ENCODE measurements at regions not wholly inside any gene's neighbourhood (a gene's known extent, or its start where the extent isn't known, plus 50 kb on each side); places are given as distances from the start of the nearest gene placed in this dataset.

DNA sequence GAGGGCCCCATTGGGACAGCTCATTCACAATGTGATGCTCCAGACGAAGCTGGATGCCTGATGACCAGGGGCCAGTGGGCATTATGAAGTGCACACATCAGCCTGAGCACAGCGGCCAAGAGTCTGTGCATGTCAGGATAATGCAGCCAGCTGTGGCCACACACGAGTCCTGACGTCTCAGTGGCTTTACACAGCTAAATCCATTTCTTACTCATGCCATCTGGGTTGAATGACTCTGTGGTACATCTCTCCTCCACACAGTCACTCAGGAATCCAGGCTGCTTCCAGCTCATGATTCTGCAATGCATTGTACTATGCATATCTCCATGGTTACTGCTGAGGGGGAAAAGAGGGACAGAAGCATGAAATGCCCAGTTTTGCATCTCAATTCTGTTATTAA is 123.6 kb downstream of the PRLHR start:
- peak; percentile 74 for DNase-seq (ENCODE audit: low read depth)

DNA sequence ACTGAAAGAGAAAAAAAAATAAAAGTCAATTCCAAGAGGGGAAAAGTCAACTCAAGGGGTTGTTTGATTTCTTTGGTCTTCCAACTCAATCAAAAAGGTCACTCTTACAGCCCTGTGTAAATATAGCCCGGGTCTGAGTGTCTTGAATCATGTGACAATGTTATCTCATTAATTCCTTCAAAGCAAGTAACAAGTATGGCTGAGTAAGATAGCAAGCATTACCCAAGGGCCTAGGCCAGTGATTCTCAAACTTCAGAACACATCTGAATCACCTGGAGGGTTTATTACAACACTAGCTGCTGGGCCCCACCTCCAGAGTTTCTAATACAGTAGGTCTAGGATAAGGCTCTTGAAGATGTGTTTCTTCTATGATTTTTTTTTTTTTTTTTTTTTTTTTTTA is 125.0 kb downstream of the PRLHR start:
- DNase-seq (ENCODE audit: low read depth), result no peak

DNA sequence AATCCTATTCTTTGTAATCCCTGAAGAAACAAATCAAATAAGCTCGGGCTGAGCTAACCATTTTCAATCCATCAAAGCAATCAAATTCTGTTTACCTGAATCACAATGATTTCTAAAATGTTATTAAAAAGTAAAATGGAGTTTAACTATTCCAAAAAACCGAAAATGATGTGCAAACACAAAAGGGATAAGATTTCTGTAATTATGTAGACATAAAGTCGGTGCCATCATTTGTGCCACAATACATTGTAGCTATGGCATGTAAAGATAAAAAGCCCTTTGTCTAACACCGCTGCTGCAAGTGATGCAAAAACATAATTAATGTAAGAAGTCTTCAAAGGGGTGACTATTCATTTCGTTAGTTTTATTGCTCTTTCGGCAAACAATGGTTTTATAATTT is 125.1 kb upstream of the FAM204A start:
- DNase-seq (ENCODE audit: low read depth), result no peak

DNA sequence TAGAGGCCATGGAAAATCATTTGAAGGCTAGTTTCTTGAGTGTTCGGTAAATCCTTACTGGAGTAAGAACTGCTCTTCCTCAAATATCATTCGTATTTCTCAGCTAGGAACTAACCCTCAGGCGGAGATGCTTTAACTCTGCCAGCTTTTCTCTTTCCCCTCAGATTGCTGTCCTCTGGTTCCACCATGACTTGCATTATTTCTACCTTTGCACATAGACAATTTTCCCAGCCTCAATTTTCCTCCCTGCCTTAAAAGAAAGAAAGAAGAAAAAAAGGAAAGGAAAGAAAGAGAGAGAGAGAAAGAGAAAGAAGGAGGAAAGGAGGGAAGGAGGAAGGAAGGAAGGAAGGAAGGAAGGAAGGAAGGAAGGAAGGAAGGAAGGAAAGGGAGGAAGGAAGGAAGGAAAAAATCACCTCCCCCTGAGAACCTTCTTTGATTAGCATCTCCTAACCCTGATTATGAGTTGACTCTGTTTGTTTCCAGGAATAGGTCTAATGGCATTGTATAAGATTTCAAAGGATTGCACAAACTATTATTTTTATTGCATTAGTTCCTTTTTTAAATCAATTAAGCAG is 123.3 kb upstream of the FAM204A start:
- no peak for DNase-seq (ENCODE audit: low read depth)

DNA sequence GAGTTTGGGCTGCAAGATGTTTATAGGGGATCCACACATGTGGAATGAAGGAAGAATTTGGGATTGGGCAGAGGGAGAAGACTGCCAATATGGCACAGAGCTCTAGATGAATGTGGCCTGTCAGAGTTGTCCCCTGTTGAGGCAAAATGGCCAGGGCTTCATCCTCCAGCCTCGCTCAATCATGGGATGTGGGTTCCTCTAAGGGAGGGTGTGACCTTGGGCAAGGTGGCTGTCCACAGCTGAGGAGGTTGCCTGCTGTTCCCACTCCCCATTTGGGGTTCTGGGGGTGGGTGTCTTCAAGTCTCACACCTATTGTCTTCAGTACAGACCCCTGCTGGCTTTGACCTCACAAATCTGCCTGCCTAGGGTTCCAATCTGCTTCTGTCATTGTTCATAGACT is 121.6 kb upstream of the FAM204A start:
- no peak for DNase-seq (ENCODE audit: low read depth)

DNA sequence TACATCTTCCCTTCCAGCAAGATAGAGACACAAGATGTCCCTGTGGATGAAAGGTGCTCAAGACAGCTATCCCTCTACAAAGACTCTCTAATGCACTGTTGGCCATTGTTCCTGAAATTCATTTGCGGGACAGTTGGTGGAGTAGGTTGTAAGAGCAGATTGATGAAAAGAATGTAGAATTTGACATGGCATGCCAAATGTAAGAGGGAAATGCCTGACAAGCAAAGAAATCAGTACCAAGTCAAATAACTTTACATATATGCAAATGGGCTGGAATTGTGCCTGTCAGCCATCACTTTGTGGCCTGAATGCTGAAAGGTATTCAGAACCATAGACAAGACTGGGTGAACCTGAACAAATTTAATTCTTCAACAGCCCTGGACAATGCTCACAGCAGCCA is 120.3 kb upstream of the FAM204A start:
- no peak for DNase-seq (ENCODE audit: low read depth)

DNA sequence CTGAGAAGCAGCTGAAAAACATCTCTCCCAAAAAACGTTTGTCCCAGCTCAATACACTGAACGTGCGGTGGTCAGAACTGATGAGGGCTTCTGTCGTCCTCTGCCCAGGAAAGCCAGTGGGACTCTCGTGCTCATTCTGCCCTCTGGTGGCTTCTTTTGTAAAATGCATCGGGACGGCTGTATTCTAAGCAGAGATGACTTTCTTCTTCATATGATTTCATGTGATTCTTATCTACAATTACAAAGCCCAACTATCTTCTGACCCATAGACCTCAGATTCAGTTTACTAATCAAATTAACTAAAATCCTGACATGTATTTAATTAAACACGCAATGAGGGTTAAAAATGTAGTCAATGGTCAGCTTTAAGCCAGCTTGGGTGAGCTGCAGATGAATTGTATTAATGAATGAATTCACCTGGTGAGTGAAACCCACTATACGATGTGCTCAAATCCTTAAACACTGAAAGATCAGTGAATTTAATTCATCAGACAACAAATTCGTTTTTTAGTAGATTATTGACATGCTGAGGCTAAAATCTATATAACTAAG is 117.6 kb upstream of the FAM204A start:
- DNase-seq (ENCODE audit: low read depth), result peak; percentile 61

DNA sequence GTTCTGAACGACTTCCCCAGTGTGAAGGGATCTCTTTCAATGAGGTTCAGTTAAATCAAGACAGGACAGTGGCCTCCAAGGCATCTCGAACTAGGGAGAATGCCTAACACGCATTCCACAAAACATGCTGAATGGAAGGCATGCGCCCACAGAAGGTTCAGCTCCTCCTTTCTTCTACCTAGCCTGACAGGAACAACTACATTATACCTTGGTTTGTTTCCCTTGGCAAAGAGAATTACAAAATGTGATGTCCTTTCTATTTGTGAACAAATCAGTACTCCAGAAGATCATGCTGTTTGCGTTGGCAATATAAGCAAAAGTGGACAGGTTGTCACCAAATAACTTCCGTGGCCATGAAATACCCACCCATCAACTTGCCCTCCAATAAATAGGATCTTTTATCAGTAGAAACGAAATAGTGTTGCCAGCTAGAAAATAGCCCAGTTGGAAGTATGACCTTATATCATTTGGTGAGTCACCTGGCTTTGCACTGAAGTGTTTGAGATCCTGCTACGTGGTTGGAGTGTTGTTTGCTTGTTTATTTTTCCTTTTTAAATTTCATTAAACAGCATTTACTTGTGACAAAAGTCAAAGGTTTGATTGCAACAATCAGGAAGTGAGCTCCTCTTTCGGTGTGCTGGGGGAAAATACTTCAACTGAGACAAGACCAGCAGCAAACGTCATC is 117.0 kb upstream of the FAM204A start:
- no peak for DNase-seq (ENCODE audit: low read depth)

DNA sequence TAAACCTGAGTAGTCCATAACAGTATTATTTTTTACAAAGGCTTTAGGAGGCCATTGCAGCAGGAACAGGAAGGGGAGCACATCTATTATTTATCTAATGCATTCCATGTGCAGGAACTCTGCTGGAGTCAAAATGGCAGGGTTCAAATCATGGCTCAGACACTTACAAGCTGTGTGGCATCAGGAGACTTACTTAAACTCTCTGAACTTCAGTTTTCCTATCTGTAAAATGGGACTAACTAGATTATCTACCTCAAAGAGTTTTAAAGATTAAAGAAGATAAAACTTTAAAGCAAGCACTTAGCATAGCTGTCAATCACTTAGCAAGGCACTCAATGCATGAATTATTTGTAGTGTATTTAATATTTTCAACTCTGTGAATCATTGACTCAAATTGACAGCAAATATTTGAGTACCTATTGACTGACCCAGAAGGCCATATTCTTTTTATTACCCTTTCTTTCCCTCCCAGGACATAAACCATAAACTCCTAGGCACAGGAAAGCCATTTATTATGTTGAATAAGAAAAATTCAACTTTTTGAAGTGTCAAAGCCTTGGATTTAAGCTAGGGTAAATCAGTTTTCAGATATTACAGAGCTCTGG is 115.8 kb upstream of the FAM204A start:
- no peak for DNase-seq (ENCODE audit: low read depth)

DNA sequence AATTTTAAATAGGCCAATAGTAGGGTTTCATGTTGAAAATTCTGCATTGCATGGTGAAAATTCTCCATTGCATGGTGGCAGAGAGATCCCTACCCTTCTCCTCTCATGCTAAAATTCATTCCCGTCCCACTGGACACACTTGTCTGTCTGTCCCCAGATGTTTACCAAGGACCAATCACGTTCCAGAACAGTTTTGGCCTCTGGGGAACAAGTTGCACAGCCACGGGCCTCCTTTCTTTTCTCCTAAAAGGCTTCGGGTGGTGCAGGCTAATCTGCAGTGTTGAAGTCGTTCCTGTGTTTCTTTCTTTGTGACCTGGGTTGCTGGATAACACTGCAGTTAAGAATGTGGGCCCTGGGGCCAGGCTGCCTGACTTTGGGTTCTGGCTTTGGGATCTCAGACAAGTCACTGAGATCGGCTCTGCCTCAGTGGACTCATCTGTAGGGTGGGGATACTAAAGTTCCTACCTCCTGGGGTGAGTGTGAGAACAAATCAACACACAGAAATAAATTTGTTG is 113.1 kb upstream of the FAM204A start:
- DNase-seq (ENCODE audit: low read depth), result no peak

DNA sequence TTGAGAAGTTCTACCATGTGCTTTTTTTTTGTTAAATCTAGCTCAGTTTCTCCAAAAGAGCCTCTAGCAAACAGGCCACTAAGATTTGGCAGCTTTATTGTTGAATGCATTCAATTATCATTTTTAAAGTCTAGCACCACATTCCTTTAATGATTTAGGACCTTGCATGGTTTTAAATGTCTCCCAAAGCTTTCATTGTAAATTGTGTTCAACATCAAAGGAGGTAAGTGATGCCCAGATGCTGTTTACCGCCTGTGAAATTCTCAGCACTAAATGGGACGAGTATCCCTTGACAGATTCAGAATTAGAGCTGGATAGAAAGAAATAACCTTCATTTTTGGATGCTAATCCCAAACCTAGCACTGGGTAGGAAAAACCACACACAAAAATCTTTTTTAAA is 112.1 kb upstream of the FAM204A start:
- DNase-seq (ENCODE audit: low read depth), result no peak

DNA sequence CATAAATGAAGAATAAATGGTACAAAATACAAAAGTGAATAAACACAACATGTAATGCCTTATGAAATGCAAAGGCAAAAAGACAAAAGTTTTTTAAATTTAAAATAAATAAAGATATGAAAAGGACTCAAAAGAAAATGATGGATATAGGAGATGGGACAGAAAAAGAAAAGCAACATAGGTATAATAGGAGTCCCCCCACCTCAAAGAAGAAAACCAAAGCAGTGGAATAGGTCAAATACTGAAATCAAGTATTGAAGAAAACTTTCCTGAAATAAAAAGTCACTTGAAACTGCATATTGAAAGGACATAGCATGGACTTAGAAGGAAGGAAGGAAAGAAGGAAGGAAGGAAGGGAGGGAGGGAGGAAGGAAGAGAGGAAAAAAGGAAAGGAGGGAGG is 110.0 kb upstream of the FAM204A start:
- no peak for DNase-seq (ENCODE audit: low read depth)

DNA sequence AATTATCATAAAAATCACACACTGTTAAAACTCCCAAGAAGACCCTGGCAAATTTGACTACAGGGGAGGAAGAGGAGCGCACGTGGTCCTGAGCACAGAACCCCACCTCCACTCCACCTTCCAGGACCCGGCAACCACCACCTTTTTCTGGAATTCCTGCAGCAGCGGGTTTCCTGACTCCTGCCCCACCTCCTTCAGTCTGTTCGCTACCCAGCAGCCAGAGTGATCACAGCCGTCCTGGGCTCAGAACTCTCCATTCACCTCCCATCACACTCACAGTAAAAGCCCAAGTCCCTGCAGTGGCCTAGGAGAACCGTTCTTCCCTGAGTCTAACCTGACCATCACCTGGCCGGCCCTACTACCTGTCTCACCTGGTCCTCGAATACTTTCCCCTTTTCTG is 107.4 kb upstream of the FAM204A start:
- DNase-seq (ENCODE audit: low read depth), result no peak

DNA sequence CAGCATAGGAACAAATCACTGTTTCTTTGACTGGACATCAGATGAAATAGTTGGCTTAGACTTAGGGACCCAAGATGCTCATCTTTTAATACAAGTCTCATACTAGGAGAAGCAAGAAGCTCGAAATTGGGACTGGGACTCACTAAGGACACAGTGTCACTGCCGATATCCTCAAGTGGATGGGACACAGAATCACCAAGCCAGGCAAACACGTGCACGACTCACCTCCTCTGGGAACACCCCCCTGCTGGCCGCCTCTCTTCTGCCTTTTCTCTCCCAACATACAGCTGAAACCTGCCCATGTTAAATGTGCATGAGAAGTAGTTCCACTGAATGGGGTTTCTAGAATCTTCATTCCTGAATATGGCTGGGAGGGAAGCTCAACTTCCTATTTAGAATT is 106.6 kb upstream of the FAM204A start:
- DNase-seq (ENCODE audit: low read depth), result no peak

DNA sequence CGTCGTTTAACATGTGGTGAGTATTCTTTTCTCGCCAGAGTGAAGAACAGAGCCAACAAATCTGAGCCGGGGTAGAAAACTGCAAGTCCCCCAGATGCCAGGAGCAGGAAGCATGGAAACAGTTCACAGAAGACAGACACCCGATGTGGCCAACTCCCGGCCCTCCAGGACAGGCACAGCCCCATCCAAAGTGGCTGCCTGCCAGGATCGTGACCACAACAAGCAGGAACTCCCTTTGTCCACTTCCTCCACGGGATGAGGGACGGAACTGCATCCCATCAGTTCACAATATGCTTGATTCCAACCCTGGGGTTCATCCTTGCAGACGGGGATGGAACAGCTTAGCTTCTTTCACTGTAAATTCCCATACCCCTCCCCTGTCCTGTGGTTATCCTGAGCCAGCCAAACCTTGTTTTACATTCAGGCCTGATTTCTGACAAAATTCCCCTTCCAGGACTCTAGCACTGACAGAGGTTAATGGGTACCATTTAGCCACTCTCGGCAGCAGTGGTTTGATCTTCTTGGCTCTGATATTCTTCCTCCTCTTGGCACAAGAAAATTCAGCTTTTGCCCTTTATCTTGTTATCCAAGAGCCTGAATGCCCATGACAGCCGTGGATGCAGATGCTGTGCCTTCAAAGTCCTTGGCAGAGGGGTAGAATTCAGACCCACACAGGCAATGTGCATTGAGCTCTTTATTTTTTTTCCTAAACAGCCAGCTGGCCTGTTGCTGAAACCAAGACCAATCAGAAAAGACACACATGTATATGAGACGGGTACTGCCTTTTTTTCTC is 105.5 kb upstream of the FAM204A start:
- DNase-seq (ENCODE audit: low read depth), result peak; percentile 32

DNA sequence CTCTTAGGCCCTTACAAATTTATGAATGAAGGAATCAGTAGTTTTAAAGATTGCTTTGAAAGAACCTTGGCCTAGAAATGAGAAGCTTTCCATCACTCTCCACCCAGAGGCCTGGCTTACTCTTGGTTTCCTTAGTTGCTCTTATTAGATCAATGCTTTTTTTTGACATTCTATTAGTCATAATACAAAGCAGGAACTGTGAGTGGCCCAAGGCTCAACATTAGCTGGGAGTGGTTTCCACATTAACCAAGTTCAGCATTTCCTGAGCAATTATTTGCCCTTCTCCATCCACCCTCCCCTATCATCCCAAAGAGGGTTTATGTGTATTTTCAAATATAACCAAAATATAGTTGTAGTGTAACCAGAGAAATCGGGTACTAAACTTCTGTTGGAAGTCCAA is 103.4 kb upstream of the FAM204A start:
- no peak for DNase-seq (ENCODE audit: low read depth)

DNA sequence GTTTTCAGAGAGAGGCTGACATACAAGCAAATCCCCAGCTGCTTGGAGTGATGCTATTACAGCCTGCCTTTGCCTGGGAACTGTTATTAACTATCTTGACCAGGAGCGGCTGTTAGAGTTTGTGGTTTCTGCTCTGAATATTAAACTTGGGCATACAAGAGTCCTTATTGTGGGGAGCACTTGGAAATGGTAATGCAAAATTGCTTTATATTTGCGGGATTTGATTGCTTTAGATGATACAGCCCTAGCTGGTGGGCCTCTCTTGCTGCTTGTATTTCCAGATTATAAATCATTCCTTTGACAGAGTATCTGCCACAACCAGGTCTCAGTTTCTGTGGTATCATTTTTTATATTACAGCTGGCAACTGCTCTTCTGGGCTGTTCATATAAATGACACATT is 101.9 kb upstream of the FAM204A start:
- DNase-seq (ENCODE audit: low read depth), result no peak

DNA sequence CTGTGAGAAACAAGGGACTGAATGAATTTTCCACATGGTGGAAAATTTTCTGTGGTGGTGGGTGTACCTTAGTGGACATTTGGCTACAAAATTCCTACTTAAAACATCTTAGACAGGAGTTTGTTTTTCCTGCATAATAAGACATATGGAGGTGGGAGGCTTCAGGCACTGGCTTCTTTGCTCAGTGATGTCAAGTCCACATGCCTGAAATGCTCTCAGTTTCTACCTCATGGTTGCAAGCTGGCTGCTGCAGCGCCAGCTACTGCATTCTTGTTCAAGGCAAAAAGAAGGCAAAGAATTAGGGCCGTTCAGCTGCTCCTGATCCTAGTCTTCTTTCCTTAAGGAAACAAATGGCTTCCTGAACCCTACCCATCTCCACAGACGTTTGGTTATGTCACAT is 99.9 kb upstream of the FAM204A start:
- no peak for DNase-seq (ENCODE audit: low read depth)

DNA sequence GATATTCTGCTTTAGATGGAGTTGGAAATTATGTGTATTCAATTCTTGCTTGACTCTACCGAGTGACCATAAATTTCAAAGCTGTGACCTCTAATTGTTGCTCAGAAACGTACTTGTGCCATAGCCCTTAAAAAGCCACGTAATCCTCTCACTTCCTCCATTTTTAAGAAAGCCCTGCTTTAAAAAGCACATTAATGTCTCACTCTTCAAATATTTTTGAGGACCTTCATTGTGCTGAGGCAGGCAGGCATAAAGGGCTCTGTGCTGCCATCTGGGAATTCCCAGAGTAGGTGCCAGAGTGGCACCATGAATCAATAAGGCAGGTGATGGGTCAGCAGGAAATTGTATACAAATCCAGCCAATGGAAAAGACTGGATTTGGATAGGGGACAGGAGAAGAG is 97.7 kb upstream of the FAM204A start:
- no peak for DNase-seq (ENCODE audit: low read depth)

DNA sequence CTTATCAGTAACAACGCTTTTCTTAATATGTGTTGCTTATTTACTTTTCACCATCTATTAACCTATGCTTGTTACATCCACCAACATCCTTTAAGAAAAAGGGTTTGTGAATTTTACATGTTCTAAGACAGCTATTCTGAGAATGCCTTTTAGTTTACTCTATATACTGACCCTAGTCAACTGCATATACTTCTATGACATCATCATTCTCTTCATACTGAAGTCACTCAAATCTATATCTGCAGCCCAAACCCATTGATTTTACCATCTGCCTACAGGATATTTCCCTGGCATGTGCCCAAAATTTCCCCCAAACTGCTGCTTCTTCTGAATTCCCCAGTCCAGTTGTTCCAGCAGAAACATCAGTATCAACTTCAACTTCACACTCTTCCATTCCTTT is 94.6 kb upstream of the FAM204A start:
- no peak for DNase-seq (ENCODE audit: low read depth)

DNA sequence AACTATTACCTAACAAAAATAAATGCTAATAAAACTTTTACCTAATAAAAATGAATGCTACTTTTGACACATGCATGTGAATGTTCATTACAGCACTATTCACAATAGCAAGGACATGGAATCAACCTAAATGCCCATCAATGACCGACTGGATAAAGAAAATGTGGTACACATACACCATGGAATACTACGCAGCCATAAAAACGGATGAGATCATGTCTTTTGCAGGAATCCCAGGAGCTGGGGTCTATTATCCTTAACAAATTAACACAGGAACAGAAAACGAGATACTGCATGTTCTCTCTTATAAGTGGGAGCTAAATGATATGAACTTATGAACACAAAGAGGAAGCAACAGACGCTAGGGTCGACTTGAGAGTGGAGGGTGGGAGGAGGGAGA is 88.1 kb upstream of the FAM204A start:
- no peak for DNase-seq (ENCODE audit: low read depth)

DNA sequence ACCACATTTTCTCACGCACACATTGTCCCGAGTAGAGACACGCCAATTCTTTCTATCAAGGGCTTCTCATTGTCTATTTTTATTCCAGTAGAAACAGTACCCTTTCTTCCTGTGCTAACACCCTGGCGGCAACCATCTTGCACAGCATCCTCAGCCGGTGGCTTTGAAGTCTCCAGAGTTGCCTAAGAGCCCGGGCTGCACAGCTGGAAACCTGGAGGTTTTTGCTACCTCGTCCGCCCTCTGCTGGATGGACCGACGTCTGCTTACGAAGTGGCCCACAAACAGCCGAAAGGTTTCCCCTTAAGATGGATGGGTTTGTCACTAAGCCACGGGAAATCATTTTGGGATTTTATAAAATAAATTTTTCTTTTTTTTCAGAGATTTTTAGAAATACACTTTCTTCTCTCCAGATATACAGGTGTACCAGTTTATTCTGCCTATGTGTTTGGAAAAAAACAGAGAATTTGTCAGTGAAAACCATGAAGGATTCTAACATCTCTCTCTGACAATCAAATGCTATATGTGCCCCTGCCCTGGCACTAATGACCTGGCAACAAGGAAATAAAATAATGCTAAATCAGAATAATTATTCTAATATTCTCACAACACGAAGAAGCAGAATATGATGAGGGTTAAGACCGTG is 81.8 kb upstream of the FAM204A start:
- DNase-seq (ENCODE audit: low read depth), result peak; percentile 84

Data from LHCN-M2 (cell line).